K562 (cell line): ENCODE measurements at regions not wholly inside any gene's neighbourhood (a gene's known extent, or its start where the extent isn't known, plus 50 kb on each side); places are given as distances from the start of the nearest gene placed in this dataset.

Experiments
- ATAC-seq: fragments of 200-7000 bp; cut with Tn5 transposase; 3 replicates; pipeline ENCODE4 v1.9.1; 2020; ENCODE audit warnings: moderate library complexity
- BruUV-seq: library from RNA; stranded (reverse); fragments of 400-500 nt; replicated peaks from 2 replicates; lab custom pipeline; 2021; lab: Mats Ljungman, UMichigan
- CTCF ChIA-PET: fragments of 300-600 bp; formaldehyde crosslinking; extraction: SDS; loops from one replicate; lab custom pipeline; 2021; ENCODE audit warnings: low intra/inter-chr PET ratio; lab: Yijun Ruan, JAX
- POLR2A ChIA-PET: fragments of 300-600, 350-650 bp; sonication (Branson Sonifier 250); formaldehyde crosslinking; extraction: SDS; loops from one replicate; lab custom pipeline; 2021; ENCODE audit warnings: antibody characterized with exemption, inconsistent platforms; lab: Yijun Ruan, JAX
- DNase-seq, 4 experiments: peaks; one replicate each; pipeline versions ENCODE4 v3.0.0 to v3.0.0-alpha.2; 2011 to 2018; ENCODE audit warnings: low spot score in 3 of 4, mixed read lengths in 3 of 4; ENCODE audit errors: extremely low read depth in 1 of 4
- FAIRE-seq: peaks from 2 replicates; lab custom pipeline; 2011; peaks lifted over from hg19 to GRCh38; lab: Jason Lieb, UNC
- H2AFZ ChIP-seq: 2 replicates; pipeline ENCODE4 v1.6.0; 2011; ENCODE audit warnings: low read depth, low read length, control low read depth, inconsistent platforms
- H3K27ac ChIP-seq: fragments of 200-600 bp; 3 replicates; pipeline ENCODE4 v1.8.0; 2011; ENCODE audit warnings: low read depth, mild to moderate bottlenecking, control low read depth, inconsistent platforms, low read length, moderate library complexity, mixed read lengths; ENCODE audit errors: extremely low read depth
- H3K27me3 ChIP-seq, 2 experiments: fragments of 300-600 bp in 1 of 2; 2 replicates in 1 of 2; 3 replicates in 1 of 2; pipeline versions ENCODE4 v1.6.0 to v1.8.0; 2011; ENCODE audit warnings: inconsistent platforms in 2 of 2, low read length in 2 of 2, mild to moderate bottlenecking in 1 of 2, mixed read lengths in 1 of 2, moderate library complexity in 1 of 2; ENCODE audit not compliant: control insufficient read depth in 2 of 2, insufficient read depth in 2 of 2
- H3K36me3 ChIP-seq: fragments of 300-600 bp; 3 replicates; pipeline ENCODE4 v1.8.0; 2011; ENCODE audit warnings: mild to moderate bottlenecking, low read length, inconsistent platforms; ENCODE audit not compliant: control insufficient read depth, insufficient read depth
- H3K4me1 ChIP-seq, 2 experiments: fragments of 200-600 bp in 1 of 2; replicated peaks in 1 of 2; 2 replicates in 1 of 2; 3 replicates in 1 of 2; pipeline versions ENCODE4 v1.5.1 to v1.8.0; 2011; ENCODE audit warnings: inconsistent platforms in 2 of 2, low read length in 2 of 2, mild to moderate bottlenecking in 1 of 2, mixed read lengths in 1 of 2, moderate library complexity in 1 of 2; ENCODE audit not compliant: control insufficient read depth in 2 of 2, insufficient read depth in 2 of 2
- H3K4me2 ChIP-seq: 2 replicates; pipeline ENCODE4 v1.6.1; 2011; ENCODE audit warnings: low read length, control low read depth, inconsistent platforms, mixed read lengths; ENCODE audit not compliant: insufficient read depth
- H3K4me3 ChIP-seq: fragments of 200-600 bp; sonication (generic), shearing (Covaris generic); 2 replicates; pipeline ENCODE4 v1.5.1; 2016; ENCODE audit warnings: control low read depth, inconsistent platforms
- H3K79me2 ChIP-seq: fragments of 200-600 bp; 3 replicates; pipeline ENCODE4 v1.8.0; 2011; ENCODE audit warnings: low read length, inconsistent platforms; ENCODE audit not compliant: control insufficient read depth, insufficient read depth
- H3K9ac ChIP-seq, 2 experiments: 2 replicates each; pipeline versions ENCODE4 v1.6.0 to v1.6.1; 2011; ENCODE audit warnings: low read depth in 2 of 2, low read length in 2 of 2, control low read depth in 1 of 2, inconsistent platforms in 1 of 2, mild to moderate bottlenecking in 1 of 2, mixed read lengths in 1 of 2; ENCODE audit not compliant: insufficient read depth in 1 of 2
- H3K9me1 ChIP-seq: one replicate; pipeline ENCODE4 v1.6.0; 2011; ENCODE audit warnings: inconsistent platforms, mild to moderate bottlenecking, low read length, moderate library complexity; ENCODE audit not compliant: control insufficient read depth, insufficient read depth
- H3K9me3 ChIP-seq: replicated peaks from 2 replicates; pipeline ENCODE4 v1.5.1; 2011; ENCODE audit warnings: low read depth, low read length, inconsistent platforms; ENCODE audit not compliant: control insufficient read depth, insufficient read depth
- H4K20me1 ChIP-seq: replicated peaks from 2 replicates; pipeline ENCODE4 v1.6.1; 2011; ENCODE audit warnings: low read length, inconsistent platforms, mixed read lengths; ENCODE audit not compliant: control insufficient read depth, insufficient read depth
- ARID3A ChIP-seq: IDR thresholded peaks from 2 replicates; pipeline ENCODE4 v1.6.1; 2012; ENCODE audit warnings: low read depth, low read length, improper control_type of control experiment, borderline replicate concordance
- ATF4 ChIP-seq: fragments of 450-650 bp; formaldehyde crosslinking; IDR thresholded peaks from 2 replicates; pipeline ENCODE4 v1.4.0; 2022; ENCODE audit warnings: mild to moderate bottlenecking, moderate library complexity
- E2F5 ChIP-seq: sonication (generic); formaldehyde crosslinking; IDR thresholded peaks from 2 replicates; pipeline ENCODE4 v1.8.0; 2022; ENCODE audit warnings: mild to moderate bottlenecking, missing genetic modification reagents
- E2F6 ChIP-seq, 2 experiments: IDR thresholded peaks; 2 replicates each; pipeline ENCODE4 v1.6.1; 2011; ENCODE audit warnings: borderline replicate concordance in 1 of 2, control low read depth in 1 of 2, low read depth in 1 of 2, low read length in 1 of 2, mild to moderate bottlenecking in 1 of 2, mixed read lengths in 1 of 2, moderate library complexity in 1 of 2; ENCODE audit not compliant: insufficient read depth in 1 of 2, insufficient read length in 1 of 2, poor library complexity in 1 of 2, severe bottlenecking in 1 of 2; ENCODE audit errors: extremely low read depth in 1 of 2
- FUS ChIP-seq: fragments of 200-400 bp; formaldehyde crosslinking; optimal IDR thresholded peaks from 2 replicates; pipeline ENCODE3; 2017; ENCODE audit warnings: low read depth, low read length
- HIVEP1 ChIP-seq: fragments of 250-450 bp; sonication (Bioruptor Pico); IDR thresholded peaks from 2 replicates; pipeline ENCODE4 v1.4.0; 2020; ENCODE audit warnings: mild to moderate bottlenecking
- HNRNPUL1 ChIP-seq: fragments of 200-400 bp; formaldehyde crosslinking; IDR thresholded peaks from 2 replicates; pipeline ENCODE4 v1.6.1; 2017; ENCODE audit warnings: low read length
- TFAP4 ChIP-seq: sonication (generic); formaldehyde crosslinking; IDR thresholded peaks from 2 replicates; pipeline ENCODE4 v1.8.0; 2022; ENCODE audit warnings: missing genetic modification reagents, mild to moderate bottlenecking, moderate library complexity, borderline replicate concordance
- ZNF717 ChIP-seq: fragments of 250-450 bp; sonication (Bioruptor Pico); IDR thresholded peaks from 2 replicates; pipeline ENCODE4 v1.5.0; 2021
- WGBS: fragments of 100-300 bp; shearing (Covaris generic); methylation state at CpG from one replicate; pipeline ENCODE4 v1.1.6; 2016; ENCODE audit warnings: low coverage, mixed read lengths; ENCODE audit not compliant: insufficient coverage; ENCODE audit errors: missing lambda C conversion rate; 5-methylcytosine and 5-hydroxymethylcytosine counted together
- in situ Hi-C: fragments of 300-500 bp; cut with MboI; formaldehyde crosslinking; loops from 4 replicates; pipeline ENCODE4 v1.15.0; 2018; ENCODE audit warnings: inconsistent platforms, mixed read lengths
- intact Hi-C: fragments of 100-400 bp; cut with micrococcal nuclease; formaldehyde crosslinking; loops from 2 replicates; pipeline ENCODE4 v1.14.2; 2022

GRCh38 chr7:68562323-68562899 lies 1035.9 kb upstream of the AUTS2 start:
- Histone ChIP-seq H3K27me3 (no peaks in the 10 kb centered on the region), H3K4me3 (no peak overlapping the region), H3K4me2 (no peak overlapping the region), H3K79me2 (no peaks in the 10 kb centered on the region), H3K9ac (no peak overlapping the region), H3K9me3 (peaks cover 2% of the 10 kb centered on the region; the same call in 1 of the 2 replicates), H3K27ac (no peak overlapping the region), H3K36me3 (no peaks in the 10 kb centered on the region), H3K9me1 (no peaks in the 10 kb centered on the region), H4K20me1 (no peaks in the 10 kb centered on the region), H2AFZ (no peak overlapping the region), H3K4me1 (no peaks in the 10 kb centered on the region)
- DNase-seq, result no peak
- WGBS, result 0% methylated on average over 6 of the region's 6 CpGs
- no peak for ATAC-seq
- BruUV-seq, result no TSS peak
- TF ChIP-seq HNRNPUL1, result no peak
- no peak for TF ChIP-seq E2F5 (CRISPR knock-in tag)
- TF ChIP-seq ZNF717 (CRISPR knock-in tag), result no peak
- TF ChIP-seq FUS, result no peak
- no peak for TF ChIP-seq HIVEP1
- no peak for TF ChIP-seq E2F6 (IDR thresholded peaks at IDR 0.05; ENCODE audit: borderline replicate concordance in 1 of 2, extremely low read depth in 1 of 2, insufficient read depth in 1 of 2, insufficient read length in 1 of 2, low read depth in 1 of 2, low read length in 1 of 2, poor library complexity in 1 of 2, severe bottlenecking in 1 of 2)
- TF ChIP-seq ARID3A, result no peak
- TF ChIP-seq ATF4 (CRISPR knock-in tag), result no peak
- TF ChIP-seq TFAP4 (CRISPR knock-in tag), result no peak
- in situ Hi-C loops, result no loop called here
- POLR2A ChIA-PET, result no interaction called here
- CTCF ChIA-PET, result no interaction called here
- no peak for FAIRE-seq
- intact Hi-C loops, result no loop called here
